NCI-H345 treated with DMSO at 0.1 percent for 48 hours (cell line): ENCODE measurements at regions not wholly inside any gene's neighbourhood (a gene's known extent, or its start where the extent isn't known, plus 50 kb on each side); places are given as distances from the start of the nearest gene placed in this dataset.
"Not testable (repeated sequence)": the region's sequence is repeated elsewhere in the genome, so short reads cannot be mapped to it uniquely, and the experiment has no call there.

Experiments used
- DNase-seq: peaks from one replicate; lab custom pipeline; 2025; ENCODE audit not compliant: unreplicated experiment; lab: John Stamatoyannopoulos, UW

- no peak for DNase-seq
Observed at GRCh38 chr7:10521306-10521705, 452.4 kb upstream of the PHF14 start.

GRCh38 chr7:10533429-10533828 lies 440.2 kb upstream of the PHF14 start:
- DNase-seq = not testable (repeated sequence)

DNA sequence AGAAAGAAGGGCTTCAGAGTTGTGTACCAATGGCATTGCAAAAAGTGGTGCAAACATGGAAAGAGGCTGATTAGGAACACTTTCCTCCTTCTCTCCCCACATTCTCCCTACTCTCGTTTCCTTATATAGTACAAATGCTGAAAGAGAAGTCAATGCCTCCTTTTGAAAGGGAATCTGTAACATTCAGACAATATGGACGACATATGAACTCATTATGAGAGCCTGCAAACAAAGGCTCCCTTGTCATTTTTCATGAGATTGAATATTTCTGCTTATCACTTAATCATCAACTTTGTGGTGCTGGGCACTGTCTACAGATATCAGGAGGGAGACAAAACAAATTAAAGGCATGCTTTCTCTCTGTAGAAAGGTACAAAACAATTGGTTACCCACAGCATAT lies 437.1 kb upstream of the PHF14 start:
- no peak for DNase-seq

- DNase-seq = no peak
Observed at GRCh38 chr7:10537764-10538163, 435.9 kb upstream of the PHF14 start.

DNA sequence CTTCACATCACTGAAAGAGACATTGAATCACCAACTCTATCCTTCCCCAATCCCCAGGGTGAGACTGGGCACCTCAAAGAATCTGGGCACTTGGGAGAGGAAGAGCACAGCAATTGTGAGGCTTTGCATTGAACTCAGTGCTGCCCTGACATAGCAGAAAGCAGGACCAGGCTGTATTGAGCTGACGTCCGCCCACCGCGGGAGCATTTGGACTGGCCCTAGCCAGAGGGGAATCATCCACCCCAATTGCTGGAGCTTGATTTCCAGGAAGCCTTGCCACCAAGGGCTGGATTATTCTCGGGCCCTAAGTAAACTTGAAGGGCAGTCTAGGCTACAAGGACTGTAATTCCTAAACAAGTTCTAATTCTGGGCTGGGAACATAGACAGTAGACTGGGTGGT lies 416.3 kb upstream of the PHF14 start:
- no peak for DNase-seq

DNA sequence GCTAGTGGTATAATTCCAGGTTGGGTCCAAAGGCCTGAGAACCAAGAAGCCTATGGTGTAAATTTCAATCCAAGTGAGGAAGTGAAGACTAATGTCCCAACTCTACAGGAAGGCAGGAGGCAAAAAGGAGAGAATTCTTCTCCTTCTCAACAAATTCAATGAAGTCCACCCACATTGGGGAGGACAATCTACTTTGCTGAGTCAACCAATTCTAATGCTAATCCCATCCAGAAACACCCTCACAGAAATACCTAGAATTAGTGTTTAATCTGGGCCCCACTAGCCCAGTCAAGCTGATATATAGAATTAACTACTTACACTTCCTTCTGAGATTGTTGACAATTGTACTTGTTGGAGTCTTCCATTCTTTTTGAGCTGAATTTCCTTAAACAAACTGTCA lies 413.2 kb upstream of the PHF14 start:
- DNase-seq = no peak

- no peak for DNase-seq
Observed at GRCh38 chr7:10568891-10569290, 404.8 kb upstream of the PHF14 start.

DNA sequence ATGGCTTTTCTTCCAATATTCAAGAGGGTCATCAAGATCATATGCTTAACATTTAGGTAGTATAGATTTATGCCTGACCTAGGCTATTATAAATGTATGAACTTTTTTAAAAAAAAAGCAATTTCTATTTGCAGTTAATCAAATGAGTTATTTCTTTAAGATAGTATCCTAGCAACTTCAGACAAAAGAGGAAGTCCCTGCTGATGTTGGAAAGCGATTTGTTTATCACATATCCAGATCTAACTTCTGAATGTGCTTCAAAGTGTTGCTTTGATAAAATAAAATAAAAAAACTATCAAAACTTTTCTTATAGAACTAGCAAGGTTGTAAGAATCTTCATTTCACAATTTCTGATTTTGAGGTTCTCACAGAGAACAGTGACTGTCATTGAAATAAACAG lies 401.9 kb upstream of the PHF14 start:
- DNase-seq = no peak

DNA sequence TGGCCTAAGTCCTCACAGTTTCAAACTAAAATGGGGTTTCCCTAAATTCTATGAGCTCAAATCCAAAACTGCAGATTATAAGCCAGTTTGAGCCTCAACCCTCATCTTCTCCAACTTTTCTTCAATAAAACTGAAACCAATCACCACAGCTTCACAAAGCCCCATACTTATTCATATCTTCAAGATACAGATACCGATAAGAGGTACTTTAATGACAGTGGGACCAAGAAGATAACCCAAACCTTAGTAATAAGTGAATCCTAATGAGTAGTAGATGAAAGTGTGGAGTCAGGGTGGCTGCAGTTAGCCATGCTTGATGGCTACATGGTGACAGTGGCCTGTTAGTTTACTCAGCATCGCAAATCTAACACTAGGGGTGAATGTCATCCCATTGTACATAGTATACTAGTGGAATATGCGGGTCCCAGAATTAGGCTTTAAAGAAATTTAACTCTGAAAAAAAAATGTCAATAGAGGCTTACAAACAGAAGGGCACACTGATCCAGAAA lies 395.8 kb upstream of the PHF14 start:
- DNase-seq = no peak

- DNase-seq = no peak
Observed at GRCh38 chr7:10579561-10579960, 394.1 kb upstream of the PHF14 start.

DNA sequence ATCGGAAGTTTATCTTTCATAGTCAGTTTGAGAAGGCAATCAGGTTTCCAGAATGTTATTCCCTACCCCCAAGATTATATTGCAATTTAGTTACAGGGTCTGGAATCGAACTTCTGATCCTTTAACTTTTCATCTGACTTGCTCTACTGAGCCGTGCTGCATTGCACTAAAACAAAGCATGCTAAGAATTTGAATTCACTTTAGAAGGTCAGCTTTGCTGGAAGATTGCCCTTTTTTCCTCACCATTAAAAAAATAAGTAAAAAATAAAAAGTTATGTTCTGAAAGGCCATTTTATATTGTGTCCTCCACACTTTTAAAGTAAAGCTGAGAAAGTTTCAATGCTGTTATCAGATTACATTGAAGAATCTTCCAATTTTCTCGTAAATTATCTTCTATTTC lies 388.8 kb upstream of the PHF14 start:
- DNase-seq = no peak

DNA sequence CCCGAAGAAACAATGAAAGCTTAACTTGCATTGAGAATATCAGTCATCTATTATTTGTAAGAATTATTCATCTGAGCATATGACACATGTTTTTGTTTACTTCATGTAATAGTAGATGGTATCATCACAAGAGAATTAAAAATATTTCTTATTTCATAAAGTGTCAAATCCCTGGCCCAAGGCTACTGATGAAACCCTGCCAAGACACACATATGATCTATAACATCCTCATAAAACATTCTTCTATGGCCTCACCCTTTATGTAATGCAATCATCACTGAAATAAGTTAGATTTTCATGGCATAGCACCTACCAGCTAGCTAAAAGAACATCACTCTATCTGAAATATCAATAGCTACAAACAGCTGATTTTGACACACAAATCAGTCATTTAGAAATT lies 385.6 kb upstream of the PHF14 start:
- no peak for DNase-seq

DNA sequence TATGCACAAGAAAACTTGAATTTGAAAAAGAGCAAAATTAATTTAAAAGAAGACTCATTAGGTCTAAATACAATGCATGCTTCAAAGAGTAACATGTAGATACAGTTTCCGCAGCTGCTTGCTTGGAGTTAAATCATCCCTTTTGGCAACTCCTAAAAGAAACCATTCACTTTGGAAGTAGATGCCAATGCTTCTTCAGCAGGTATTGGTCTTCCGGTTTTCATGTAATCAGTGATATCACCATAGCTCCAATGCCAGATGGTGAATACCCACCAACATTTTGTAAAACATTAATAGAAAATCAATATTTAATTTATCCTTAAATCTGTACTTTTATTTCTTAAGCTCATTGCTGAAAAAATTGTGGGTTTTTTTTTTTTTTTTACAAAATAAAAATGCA lies 381.1 kb upstream of the PHF14 start:
- no peak for DNase-seq

DNA sequence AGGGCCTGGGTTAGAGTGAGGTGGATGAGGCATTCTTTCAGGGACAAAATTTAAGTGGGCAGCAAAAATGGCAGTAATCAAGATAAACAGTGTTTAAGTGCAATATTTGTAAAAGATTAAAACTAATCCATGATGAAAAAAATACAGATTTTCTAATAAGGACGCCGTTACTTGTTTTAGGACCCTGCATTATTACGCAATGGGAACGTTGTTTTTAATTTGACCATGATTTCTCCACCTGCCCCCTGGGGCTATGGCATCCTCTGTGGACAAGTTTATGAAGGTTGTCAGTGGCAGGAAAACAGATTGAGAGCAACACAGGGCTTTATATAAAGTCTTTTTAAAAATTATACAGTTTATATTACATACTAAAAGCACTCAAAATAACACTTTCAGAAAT lies 380.6 kb upstream of the PHF14 start:
- DNase-seq = no peak

DNA sequence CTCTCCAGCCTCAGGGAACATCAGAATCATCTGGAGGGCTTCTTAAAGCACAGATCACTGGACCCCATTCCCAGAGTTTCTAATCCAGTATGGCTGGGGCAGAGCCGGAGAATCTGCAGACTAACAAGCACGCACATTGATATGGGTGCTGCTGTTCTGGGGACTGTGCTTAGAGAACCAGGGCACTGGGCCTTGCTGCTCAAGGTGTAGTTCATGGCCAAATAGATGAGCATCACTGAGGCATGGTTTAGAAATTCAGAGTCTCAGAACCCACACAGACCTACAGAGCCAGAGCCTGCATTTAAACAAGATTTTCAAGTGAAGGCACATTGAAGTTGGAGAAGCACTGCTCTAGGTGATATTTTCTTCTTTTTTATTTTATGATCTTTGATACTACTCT lies 376.8 kb upstream of the PHF14 start:
- no peak for DNase-seq

DNA sequence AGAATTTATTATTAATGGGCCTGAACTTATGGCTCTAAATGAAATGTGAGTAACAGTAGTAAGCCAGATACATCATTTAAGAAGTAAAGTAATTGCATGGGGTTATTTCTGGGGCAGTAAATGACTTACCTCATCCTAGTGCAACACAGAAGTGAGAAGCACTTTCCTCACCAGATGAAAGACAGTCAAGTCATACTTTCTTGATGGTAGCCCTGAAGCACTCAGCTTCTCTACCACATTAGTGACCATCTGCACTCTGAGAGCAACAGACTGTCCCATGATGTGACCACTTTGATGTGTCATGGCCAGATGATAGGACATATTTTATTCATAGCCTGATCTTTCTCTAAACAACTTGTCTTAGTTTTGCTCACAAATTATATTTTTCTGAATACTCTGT lies 369.5 kb upstream of the PHF14 start:
- no peak for DNase-seq

- no peak for DNase-seq
Observed at GRCh38 chr7:10612950-10613349, 360.7 kb upstream of the PHF14 start.

- DNase-seq = no peak
Observed at GRCh38 chr7:10618953-10619352, 354.7 kb upstream of the PHF14 start.

GRCh38 chr7:10632712-10633111 lies 341.0 kb upstream of the PHF14 start:
- DNase-seq = no peak

GRCh38 chr7:10634239-10634638 lies 339.4 kb upstream of the PHF14 start:
- DNase-seq = no peak

GRCh38 chr7:10637991-10638390 lies 335.7 kb upstream of the PHF14 start:
- DNase-seq = no peak

DNA sequence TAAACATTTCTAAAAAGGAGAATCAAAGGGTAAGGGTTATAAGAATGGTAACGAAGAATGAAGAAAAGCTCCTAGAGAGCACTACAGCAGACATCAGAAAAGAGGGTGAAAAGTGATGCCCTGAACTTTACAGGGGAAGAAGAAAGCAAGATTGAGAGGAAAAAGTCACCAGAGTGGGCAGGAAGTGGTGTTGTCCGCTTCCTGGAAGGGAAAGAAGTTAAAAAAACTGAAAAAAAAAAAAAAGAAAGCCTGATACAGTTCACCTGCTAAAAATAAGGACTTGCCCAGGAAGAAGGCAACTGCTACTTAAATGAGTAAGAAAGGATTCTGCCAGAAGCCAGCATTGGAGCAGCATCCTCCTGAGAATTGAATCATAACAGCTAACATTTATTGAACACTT lies 330.1 kb upstream of the PHF14 start:
- no peak for DNase-seq

- no peak for DNase-seq
Observed at GRCh38 chr7:10644849-10645248, 328.8 kb upstream of the PHF14 start.

- no peak for DNase-seq
Observed at GRCh38 chr7:10646194-10646593, 327.5 kb upstream of the PHF14 start.
